ENCODE measurements at regions not wholly inside any gene's neighbourhood (a gene's known extent, or its start where the extent isn't known, plus 50 kb on each side); places are given as distances from the start of the nearest gene placed in this dataset.
"Not testable (repeated sequence)": the region's sequence is repeated elsewhere in the genome, so short reads cannot be mapped to it uniquely, and the experiment has no call there.

DNA sequence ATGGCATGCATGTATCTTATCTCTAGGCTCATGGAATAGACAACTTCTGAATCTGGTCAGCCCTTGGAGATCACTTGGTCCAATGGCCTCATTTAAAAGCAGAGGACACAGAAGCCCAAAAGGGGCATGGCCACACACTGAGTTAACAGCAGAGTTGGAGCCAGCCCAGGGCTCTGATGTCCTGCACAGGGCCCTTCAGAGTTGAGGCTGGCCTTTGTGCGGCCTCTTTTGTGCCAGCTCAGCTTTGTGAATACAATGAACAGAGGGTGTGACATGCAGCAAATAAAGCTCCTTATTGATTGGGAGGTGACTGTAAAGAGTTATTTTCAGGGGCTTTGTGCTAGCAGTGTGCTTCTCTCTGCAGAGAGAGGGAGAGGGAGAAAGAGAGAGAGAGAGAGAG lies 150.1 kb upstream of the STK32A start:
- no peak for DNase-seq

DNA sequence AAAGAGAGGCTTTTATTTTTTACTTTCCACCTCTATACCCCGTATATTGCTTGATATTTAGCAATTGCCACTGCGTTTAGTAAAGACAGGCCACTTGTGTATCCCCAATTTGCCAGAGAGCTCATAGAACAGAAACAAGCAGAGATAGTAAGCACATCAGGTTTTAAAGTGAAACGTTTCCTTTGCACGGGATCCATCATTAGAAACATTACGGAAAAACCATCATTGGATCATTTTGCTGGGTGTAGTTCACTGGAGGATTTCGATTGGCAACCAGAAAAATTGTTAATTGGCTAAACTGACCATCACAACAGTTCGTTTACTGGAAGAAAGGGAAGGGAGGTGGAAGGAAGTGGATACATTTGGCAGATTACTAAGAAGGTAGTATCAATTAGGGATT lies 149.4 kb upstream of the STK32A start:
- DNase-seq: no peak

DNA sequence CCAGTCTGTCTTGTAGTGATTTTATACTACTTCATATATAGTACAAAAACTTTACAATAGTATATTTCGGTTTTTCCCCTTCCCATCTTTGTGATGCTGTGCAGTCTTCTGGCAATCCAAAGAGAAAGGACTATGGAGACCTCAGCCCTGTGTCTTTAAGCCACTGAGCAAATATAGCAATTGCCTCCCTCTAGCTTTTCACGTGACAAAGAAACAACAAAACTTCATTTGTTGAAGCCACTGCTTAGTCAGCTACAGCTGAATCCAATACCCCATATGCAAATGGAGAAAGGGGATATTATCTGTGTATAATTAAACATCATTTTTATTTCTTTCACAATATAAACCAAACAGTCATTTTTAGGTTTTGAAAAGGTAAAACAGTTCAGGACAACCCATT lies 142.8 kb upstream of the STK32A start:
- no peak for DNase-seq

DNA sequence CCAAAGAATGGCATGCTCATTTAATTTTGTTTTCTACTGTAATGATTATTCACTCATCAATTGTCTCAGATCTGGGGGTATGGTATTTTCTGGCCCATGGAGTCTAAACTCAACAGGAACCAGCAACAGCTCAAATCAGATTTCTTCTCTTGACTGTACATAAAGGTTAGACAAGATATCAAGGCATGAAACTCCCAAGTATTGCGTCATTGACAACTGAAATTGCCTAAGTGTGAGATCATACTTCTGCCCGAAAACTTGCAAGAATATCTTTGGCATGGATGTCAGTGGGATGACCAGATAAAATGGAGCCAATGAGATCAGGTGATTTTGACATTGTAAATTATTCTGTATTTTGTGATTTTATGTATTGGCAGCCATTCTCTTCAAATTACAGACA lies 141.7 kb upstream of the STK32A start:
- no peak for DNase-seq

DNA sequence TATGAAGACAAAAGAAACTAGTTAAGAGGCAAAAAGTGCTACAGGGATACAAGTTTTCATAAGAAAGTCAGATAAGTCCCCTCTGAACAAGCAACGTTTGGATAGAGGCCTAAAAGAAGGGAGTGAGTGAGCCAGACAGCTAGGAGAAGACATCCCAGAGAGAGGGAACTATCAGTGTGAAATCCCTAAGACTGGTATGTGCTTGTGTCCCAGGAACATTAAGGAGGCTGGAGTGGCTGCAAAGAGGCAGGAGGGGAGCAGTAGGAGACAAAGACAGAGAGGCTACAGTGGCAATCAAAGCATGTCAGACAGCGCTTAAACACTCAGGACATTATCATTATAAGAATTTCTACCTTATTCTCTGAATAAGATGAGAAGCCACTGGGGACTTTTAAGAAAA lies 139.1 kb upstream of the STK32A start:
- no peak for DNase-seq

DNA sequence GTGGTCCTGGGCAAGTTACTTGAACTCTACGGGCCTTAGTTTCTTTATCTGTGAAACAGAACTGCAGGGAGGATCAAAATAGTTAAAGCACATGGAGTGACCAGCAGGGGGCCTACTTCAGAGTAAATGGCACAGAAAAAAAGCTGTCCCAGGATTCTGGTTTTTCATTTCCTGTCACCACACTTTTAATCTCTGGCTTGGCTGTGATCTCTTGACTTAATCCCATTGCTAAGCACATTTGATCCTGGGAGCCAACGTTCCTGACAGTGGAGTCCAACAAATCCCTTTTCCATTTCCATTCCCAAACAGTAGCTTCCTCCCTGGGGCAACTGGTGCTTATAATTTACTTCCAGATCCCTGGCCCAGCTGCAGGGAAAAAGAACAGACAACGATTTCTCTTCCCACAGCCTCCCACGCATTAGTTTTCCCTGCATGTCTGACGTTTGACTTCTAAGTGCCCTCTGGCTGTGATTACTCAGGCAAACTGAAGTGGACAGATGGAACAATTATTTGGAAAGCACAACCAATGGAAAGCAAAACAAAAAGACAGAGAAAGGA lies 136.5 kb upstream of the STK32A start:
- peak in 1 of 5 experiments; percentile 32 for DNase-seq

DNA sequence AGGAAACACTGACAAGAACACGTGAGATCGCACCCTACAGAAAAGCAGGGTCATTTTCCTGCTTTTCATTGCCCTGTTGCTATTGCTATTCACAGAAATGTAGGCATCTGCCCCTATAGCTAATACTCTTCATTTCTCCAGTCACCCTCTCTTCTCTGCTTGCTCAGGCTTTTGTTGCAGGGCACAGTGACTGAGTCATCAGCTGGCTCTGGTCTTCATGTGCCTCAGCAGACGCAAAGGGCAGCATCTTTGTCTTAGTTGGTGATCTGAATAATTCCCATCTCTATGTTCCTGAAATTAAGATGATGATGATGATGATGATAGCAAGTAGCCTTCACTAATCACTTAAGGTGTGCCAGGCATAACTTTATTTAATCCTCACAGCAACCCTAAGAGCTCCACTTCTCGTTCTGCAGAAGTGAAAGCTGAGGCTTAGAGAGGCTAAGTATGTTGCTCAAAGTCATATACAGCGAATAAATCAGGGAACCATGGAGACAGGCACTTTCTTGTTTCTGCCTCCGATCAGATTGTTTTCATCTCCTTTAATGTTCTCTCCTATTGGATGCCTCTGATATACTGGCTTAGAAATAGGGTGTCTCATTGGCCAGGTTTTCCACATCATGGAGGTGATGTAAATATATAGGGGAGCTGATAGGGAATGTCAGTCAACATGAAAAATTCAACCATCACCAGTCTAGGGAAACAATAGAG lies 133.0 kb upstream of the STK32A start:
- DNase-seq: no peak

DNA sequence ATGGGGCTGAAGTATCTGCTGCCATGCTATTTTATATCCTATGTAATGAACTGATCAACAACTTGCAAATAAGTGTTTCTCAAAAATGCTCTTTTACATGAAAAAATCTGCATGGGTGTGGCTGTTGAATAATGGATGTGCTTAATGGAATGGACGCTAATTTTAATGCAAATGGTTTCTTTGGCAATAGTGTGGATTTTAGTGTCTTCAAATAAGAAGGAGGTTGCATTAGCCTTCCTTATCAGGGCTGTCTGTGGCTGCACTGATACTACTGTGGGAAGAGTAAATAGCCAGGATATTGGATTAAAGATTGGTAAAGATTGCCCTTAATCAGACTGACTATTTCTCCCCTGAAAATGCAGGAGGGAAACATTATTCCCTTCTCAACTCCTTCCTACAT lies 121.9 kb upstream of the STK32A start:
- DNase-seq: no peak

DNA sequence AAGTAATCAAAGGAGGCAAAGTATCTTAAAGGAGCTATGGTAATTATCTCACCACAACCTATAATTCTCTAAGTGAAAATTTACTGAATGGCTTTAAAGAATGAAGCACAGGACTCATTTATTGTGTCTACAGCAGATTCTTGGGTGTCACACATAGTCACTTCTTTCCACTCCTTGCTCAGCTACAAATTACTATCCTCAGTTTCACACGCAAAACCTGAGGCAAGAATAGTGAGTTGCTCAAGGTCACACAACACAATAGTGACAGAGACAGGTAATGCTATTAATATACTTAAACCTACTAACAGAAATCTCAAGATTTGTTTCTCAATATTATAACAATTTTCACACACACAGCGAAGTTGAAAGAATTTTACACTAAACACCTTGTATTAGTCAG lies 120.9 kb upstream of the STK32A start:
- no peak for DNase-seq

DNA sequence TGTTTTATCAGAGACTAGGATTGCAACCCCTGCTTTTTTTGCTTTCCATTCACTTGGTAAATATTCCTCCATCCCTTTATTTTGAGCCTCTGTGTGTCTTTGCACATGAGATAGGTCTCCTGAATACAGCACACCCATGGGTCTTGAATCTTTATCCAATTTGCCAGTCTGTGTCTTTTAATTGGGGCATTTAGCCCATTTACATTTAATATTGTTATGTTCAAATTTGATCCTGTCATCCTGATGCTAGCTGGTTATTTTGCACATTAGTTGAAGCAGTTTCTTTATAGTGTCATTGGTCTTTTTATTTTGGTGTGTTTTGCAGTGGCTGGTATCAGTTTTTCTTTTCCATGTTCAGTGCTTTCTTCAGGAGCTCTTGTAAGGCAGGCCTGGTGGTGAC lies 95.1 kb upstream of the STK32A start:
- DNase-seq: not testable (repeated sequence)

DNA sequence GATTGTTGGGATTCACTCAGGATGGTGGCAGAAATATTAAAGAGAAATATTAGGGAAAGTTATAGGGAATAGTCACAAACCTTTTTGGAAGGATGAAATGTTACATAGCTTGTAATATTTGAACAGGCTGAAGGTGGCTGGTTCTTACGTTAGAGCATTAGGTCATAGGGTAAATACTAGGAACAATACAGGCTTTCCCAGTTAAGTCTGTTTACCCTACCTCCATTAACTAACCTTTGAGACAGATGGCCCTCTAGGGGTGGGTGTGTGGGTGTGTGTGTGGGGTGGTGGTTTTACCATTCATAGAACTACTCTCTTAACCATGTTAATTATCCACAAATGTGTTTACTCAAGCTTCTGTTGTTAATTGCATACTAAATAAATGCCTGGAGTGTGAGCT lies 94.3 kb upstream of the STK32A start:
- DNase-seq: no peak

DNA sequence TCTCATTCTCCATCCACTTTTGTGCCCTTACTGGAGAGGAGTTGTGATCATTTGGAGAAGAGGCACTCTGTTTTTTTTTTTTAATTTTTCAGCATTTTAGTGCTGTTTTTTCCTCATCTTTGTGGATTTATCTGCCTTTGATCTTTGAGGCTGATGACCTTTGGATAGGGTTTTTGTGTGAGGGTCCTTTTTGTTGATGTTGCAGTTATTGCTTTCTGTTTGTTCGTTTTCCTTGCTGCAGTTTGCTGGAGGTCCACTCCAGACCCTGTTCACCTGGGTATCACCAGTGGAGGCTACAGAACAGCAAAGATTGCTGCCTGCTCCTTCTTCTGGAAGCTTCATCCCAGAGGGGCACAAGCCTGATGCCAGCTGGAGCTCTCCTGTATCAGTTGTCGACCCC lies 93.2 kb upstream of the STK32A start:
- not testable (repeated sequence) for DNase-seq

DNA sequence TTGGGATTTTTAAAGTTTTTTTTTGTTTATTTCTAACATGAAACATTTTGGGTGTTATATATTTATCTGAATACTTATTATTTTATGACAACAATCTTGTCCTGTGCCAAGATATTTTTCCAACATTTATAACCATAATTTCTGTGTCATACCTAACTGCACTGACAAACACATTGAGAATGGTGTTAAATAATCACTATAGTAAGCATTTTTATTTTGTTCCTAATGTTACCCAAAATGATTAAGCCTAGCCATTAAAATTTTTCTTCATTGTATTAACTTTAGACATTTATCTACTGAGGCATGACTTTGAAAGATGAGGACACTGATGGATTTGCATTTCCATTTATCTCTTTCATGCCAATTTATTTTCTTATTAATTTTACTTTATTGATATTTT lies 91.6 kb upstream of the STK32A start:
- no peak for DNase-seq

DNA sequence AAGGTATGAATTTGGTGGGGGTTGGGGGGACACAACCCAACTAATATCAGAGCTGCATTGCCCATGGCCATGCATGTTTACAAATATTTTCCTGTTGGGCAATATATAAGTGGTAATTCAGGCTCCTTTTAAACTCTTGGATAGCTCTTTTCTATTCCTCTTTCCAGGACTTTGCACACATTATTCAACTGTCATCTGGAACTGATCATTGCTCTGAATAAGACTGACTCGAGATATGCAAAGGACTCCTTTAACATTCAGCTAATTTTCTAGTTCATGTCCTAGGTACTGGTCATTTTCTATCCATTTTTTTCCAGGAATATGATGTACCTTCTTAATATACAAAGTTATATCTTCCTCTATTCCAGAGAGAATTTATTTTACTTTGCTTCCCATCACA lies 89.5 kb upstream of the STK32A start:
- DNase-seq: no peak

DNA sequence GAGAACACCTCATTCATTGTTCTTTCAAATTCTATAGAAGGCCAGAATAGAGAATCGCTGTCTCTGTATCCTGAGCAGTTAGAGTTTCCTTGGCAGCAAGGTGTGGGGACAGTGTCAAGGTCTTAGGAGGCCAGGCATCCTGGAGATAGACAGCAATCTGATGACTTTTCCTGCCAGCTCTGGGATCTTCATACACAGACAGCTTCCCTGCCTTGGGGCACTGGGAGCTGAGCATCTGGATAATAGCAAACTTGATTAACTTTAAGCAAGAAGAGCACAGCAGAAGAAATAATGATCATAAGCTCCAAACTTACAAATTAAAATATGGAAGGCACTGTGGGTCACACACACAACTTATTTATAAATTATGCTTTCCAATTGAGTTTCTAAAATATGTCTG lies 86.1 kb upstream of the STK32A start:
- no peak for DNase-seq

DNA sequence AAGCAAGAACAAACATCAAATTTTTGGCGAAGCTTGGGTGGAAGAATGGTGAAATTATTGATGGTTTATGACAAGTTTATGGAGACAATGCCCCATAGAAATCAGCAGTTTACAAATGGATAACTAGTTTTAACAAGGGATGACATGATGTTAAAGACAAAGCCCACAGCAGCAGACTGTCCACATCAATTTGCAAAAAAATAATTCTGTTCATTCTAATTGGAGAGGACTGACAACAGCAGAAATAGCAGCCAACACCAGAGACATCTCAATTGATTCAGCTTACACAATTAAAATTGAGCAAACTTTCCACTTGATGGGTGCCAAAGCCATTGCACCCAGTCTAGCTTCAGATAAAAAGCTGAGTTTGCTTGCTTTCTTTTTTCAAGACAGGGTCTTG lies 82.7 kb upstream of the STK32A start:
- DNase-seq: no peak

DNA sequence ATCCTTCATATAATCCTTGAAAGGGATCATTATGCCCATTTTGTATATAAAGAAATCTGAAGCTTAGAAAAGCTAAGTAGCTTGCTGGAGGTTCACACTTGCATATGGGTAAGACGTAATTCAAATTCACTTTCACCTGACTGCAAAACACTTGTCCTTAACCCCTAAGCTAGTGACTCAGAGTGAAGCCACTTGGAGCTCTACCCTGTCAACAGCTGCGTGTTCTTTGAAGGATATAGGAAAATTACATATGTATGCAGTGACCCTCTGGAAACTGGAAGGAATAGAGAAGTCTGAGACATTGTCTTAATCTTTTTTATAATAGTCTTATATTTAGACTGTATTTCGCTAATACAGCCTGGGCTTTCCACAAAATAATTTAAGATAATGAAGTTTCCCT lies 80.0 kb upstream of the STK32A start:
- DNase-seq: no peak

DNA sequence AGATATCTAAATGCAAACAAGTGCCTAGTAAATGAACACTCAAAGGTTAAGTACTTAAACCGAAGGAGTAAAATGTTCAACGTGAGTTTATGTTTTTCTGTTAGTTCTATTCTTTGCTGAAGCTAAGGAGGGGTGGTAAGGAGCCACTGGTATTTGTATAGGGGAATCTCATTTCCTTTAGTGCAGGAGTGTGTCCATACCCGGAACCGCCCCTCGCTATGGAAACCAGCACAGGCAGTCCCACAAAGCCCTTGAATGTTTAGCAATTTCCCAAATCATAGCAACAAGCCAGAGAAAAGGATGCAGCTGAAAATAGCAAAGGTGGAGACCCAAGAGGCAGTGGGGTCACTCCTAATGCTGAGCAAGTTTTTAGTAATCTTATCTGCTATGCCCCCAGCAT lies 78.8 kb upstream of the STK32A start:
- no peak for DNase-seq

DNA sequence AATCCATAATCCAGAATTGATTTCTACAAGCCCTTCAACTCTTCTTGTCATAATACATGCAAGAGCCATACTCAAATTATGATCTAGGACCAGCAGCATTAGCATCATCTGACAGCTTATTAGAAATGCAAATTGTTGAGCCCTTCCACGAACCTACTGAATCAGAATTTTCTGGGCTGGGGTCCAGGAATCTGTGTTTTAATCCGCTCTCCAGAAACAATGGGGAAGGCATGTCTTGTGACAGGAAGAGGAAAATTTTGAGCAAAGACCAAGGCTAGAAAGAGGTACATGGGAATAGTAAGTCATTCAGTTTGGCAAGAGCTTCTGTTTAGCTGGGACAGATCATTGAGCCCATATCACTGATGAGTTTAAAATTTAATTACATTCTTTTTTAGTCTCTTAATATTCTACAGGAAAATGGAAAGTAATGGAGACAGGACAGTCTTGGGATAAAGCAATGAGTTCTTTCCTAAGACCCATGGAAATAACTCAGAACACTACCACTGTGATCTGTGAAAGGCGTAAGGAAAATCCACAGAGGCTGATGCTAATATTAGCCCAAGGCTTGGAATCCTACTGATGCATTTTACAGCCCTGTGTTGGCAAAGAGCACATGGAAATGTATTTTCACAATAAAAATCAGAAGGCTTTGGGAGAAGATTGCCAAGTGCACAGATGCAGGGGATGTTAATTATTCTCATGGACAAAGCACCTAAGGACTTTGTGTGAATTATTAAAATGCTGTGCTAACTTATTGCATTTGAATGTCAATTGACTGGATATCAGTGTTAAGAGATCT lies 73.7 kb upstream of the STK32A start:
- no peak for DNase-seq

DNA sequence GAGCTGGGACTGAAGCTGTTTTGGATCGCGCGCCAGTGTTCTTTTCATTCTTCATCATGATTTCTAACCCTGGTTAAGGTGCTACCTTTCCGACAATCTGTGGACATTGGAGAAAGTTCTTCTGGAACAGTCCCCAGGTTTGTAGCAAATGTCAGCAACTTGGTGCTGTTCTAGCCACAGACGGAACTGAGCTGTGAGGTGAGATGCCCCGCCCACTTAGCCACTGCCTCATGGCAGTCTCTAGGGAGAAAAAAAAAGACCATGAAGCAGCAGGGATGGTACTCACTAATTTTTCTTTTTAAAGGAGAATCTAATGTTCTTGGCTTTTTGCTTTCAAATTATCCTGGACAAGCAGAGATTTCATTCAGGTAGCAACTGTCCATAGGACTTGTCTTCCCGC lies 72.1 kb upstream of the STK32A start:
- DNase-seq: no peak

DNA sequence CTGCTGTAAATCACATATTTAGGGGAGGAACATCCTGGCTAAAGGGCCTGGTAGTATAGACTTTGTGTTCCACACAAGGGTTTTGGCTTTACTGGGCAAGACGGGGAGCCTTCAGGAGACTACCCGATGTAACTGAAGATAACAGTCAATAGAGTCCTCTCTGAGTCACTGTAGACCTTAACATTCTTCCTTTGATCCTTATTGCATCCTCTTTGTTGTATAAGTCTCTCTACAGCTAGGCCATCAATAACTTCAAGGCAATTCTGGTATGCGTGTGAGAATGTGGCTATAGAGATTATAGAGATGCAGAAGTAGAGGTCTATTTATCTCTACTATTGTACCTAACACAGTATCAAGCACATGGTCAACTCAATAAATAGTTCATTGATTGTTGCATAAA lies 67.3 kb upstream of the STK32A start:
- no peak for DNase-seq

DNA sequence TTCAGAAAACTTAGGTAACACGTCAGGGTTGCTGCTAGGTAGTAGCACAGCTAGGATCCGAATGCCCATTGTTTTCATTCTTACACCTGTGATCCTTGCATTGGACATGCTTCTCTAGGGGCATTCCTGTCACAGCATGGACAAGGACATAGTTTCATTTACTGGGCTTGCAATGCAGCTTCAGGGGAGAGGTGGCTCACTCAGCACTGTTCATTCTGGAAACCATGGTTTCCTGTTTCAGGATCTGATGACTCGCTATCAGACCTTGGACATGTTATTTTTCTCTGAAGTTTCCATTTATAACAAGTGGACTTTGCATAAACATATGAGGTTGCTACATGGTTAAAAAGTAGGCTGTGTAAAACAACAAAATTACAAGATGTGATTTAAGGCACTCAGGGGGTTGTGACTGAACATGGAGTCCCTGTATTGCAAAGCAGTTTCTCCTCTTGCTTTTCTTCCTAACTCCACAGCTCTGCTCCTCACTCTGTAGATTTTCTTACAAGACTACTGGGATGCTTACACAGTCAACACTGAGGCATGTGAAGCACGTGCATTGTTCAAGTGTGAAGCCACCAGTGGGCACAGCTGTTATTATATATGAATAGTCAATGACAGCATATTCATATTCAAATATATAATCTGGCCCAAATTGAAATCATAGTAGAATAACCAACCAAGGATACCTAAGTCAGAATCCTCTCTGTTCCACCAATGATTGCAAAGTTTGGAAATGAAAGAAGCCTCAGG lies 66.1 kb upstream of the STK32A start:
- no peak for DNase-seq

DNA sequence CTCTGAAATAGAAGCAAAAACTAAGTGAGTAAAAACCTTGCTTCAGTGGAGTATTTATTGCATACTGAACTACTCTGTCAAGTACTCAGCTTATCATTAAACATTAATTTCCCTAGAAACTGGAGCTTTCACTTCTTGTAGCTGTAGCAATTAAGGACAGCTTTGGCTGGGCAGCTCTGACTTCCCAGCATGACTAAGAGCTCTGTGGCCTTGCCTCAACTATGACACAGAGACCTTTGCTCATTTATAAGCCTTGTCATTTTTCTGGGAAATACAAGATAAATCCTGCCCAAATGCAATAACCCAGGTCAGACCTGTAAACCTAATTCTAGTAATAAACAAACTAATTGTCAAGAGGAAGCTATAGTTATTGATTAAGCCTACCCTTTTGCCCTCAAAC lies 65.4 kb upstream of the STK32A start:
- no peak for DNase-seq

DNA sequence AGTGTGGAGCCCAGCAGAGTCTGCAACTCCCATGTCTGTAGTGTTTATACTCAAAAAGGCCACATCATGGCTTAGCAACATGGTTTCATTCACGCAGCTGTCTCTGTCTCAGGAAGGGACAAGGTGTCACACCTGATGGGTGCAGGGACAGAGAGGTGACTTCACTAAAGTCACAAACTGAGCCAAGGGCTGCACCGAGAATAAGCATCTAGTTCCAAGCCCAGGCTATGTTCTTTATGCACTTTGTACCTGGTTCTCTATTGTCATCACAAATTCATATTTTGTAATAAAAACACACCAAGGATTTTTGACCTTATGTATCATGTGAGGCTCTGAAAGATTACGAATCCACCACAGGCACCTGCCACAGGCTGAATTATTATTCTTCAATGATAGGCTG lies 64.9 kb upstream of the STK32A start:
- no peak for DNase-seq

All from T-helper 2 cell (primary cell).